ENCODE measurements at regions not wholly inside any gene's neighbourhood (a gene's known extent, or its start where the extent isn't known, plus 50 kb on each side); places are given as distances from the start of the nearest gene placed in this dataset.

- TF ChIP-seq CTCF (IDR thresholded peaks at IDR 0.05) (no peak), POLR2A (IDR thresholded peaks at IDR 0.05) (no peak)
These were observed 85.4 kb upstream of the ZEB2 start for GRCh38 chr2:144605231-144605840.
